A673 (cell line): ENCODE measurements at regions not wholly inside any gene's neighbourhood (a gene's known extent, or its start where the extent isn't known, plus 50 kb on each side); places are given as distances from the start of the nearest gene placed in this dataset.

Experiments used
- EZH2 ChIP-seq: fragments of 200-600 bp; sonication (generic); IDR thresholded peaks from 2 replicates; pipeline ENCODE4 v1.6.1; 2017; ENCODE audit warnings: borderline replicate concordance, low read depth, mild to moderate bottlenecking, mixed read lengths, antibody characterized with exemption, low read length; ENCODE audit not compliant: poor library complexity, severe bottlenecking
- TF ChIP-seq, protein P1 (sequence below): fragments of 300-800, 200-600 bp; sonication (generic); conservative IDR thresholded peaks from 2 replicates; pipeline ENCODE4 v1.5.1; 2017; ENCODE audit warnings: low read depth, mild to moderate bottlenecking, antibody characterized with exemption, low read length, moderate library complexity, mixed read lengths

DNA sequence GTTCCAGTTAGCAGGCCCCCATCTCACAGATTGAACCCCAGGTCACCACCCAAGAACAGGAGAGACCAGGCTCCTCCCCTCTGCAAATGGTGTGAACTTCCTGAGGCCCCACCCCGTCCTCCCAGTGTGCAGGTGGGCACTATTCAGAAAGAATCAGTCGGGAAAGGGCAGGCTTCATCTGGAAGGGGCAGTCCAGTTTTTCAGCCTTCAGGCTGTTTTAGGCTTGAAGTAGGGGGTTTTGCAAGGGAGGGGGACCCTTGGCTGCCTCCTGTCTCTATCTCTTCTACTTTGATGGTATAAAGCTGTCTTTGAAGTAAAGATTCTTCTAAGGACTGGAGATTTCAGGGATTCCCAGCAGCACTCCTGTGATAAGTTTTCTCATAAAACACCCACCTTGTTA, 267.6 kb downstream of the RND3 start:
- TF ChIP-seq, protein P1, sequence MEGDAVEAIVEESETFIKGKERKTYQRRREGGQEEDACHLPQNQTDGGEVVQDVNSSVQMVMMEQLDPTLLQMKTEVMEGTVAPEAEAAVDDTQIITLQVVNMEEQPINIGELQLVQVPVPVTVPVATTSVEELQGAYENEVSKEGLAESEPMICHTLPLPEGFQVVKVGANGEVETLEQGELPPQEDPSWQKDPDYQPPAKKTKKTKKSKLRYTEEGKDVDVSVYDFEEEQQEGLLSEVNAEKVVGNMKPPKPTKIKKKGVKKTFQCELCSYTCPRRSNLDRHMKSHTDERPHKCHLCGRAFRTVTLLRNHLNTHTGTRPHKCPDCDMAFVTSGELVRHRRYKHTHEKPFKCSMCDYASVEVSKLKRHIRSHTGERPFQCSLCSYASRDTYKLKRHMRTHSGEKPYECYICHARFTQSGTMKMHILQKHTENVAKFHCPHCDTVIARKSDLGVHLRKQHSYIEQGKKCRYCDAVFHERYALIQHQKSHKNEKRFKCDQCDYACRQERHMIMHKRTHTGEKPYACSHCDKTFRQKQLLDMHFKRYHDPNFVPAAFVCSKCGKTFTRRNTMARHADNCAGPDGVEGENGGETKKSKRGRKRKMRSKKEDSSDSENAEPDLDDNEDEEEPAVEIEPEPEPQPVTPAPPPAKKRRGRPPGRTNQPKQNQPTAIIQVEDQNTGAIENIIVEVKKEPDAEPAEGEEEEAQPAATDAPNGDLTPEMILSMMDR = no peak
- TF ChIP-seq EZH2 = no peak
